ENCODE measurements at regions not wholly inside any gene's neighbourhood (a gene's known extent, or its start where the extent isn't known, plus 50 kb on each side); places are given as distances from the start of the nearest gene placed in this dataset.

- no peak for TF ChIP-seq HDAC6 (IDR thresholded peaks at IDR 0.05; ENCODE audit: low read depth, low read length)
Measured at GRCh38 chr2:185625604-185626003, 113.0 kb upstream of the FSIP2 start (continued).

All from H1 (cell line).